ENCODE measurements at regions not wholly inside any gene's neighbourhood (a gene's known extent, or its start where the extent isn't known, plus 50 kb on each side); places are given as distances from the start of the nearest gene placed in this dataset.
A peak's percentile ranks its signal among the peaks of the same experiment; 100 is the strongest.

DNA sequence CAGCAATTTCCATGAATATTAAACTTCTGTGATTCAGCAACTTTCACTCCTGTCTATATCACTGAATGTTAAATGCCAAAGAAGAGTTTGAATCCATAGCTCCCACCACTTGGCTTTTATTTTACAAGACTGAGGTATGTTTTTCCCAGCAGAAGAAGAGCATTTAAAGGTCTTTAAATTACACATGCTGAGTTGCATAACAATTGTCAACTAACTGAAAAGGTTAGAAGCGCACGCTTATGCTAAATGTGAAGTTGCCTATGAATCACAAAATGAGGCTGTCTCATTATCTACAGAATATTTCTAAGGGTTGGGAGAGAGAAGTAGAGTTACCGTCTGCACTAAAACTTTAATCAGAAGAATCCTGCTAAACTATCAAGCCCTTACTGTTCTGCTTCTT, 1086.3 kb downstream of the FAM181B start:
- no peaks in the 10 kb centered on the region for H3K9me3 Mint-ChIP-seq
- intact Hi-C loops (cut with micrococcal nuclease), result no loop called here
- TF ChIP-seq CTCF (IDR thresholded peaks at IDR 0.05), result no peak
- DNase-seq (no peak), ATAC-seq (no peak)
- POLR2A ChIA-PET, result no interaction called here
- CTCF ChIA-PET, result interaction anchor here (0.7 kb wide), 1 partner anchor 69 kb away, joined by 3 read pairs; no protein-coding TSS in a partner anchor
- H3K4me1 Mint-ChIP-seq (ENCODE audit: low read depth), result no peaks in the 10 kb centered on the region
- H3K36me3 Mint-ChIP-seq (ENCODE audit: low read depth), result no peaks in the 10 kb centered on the region
- H3K4me3 Mint-ChIP-seq, result no peak overlapping the region
- H3K27me3 Mint-ChIP-seq, result peaks cover 17% of the 10 kb centered on the region
- no peak overlapping the region for H3K27ac Mint-ChIP-seq

GRCh38 chr11:81644239-81644840, 1089.3 kb downstream of the FAM181B start:
- Mint-ChIP-seq H3K9me3 (no peaks in the 10 kb centered on the region), H3K27me3 (peaks cover 17% of the 10 kb centered on the region), H3K4me1 (ENCODE audit: low read depth) (no peaks in the 10 kb centered on the region), H3K27ac (no peak overlapping the region), H3K36me3 (ENCODE audit: low read depth) (no peaks in the 10 kb centered on the region), H3K4me3 (no peak overlapping the region)
- POLR2A ChIA-PET, result no interaction called here
- DNase-seq (peak; percentile 16), ATAC-seq (peak; percentile 62)
- intact Hi-C loops (cut with micrococcal nuclease), result loop anchor here (2.0 to 5.0 kb wide), 2 partner anchors 584 to 1053 kb away; no protein-coding TSS in a partner anchor
- CTCF ChIA-PET, result interaction anchor here (0.6 to 2.4 kb wide), 9 partner anchors 25 to 759 kb away, joined by 3 to 13 read pairs (median 3); no protein-coding TSS in a partner anchor
- TF ChIP-seq CTCF (IDR thresholded peaks at IDR 0.05), result peak; percentile 65

DNA sequence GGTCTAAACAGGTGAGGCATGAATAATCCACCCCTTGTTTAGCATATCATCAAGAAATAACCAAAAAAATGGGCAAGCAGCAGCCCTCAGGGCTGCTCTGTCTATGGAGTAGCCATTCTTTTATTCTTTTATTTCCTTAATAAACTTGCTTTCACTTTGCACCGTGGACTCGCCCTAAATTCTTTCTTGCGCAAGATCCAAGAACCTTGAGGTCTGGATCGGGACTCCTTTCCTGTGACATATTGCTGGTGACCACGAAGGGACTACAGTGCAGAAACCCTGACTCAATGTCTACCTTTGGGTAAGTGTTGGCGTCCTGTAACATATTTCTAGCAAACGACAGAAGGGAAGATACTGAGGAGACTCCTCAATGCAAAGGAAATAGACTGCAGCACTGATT, 1099.2 kb downstream of the FAM181B start:
- peaks cover 2% of the 10 kb centered on the region for H3K27me3 Mint-ChIP-seq
- no peaks in the 10 kb centered on the region for H3K4me1 Mint-ChIP-seq (ENCODE audit: low read depth)
- TF ChIP-seq CTCF (IDR thresholded peaks at IDR 0.05), result no peak
- intact Hi-C loops (cut with micrococcal nuclease), result no loop called here
- CTCF ChIA-PET, result no interaction called here
- H3K36me3 Mint-ChIP-seq (ENCODE audit: low read depth), result no peaks in the 10 kb centered on the region
- POLR2A ChIA-PET, result no interaction called here
- no peaks in the 10 kb centered on the region for H3K9me3 Mint-ChIP-seq
- ATAC-seq (no peak), DNase-seq (no peak)
- no peak overlapping the region for H3K4me3 Mint-ChIP-seq
- H3K27ac Mint-ChIP-seq, result no peak overlapping the region

- intact Hi-C loops (cut with micrococcal nuclease), result no loop called here
- DNase-seq, result no peak
- ATAC-seq, result no peak
- Mint-ChIP-seq H3K9me3 (no peaks in the 10 kb centered on the region), H3K27me3 (no peaks in the 10 kb centered on the region), H3K4me1 (ENCODE audit: low read depth) (no peaks in the 10 kb centered on the region), H3K36me3 (ENCODE audit: low read depth) (no peaks in the 10 kb centered on the region), H3K27ac (no peak overlapping the region), H3K4me3 (no peak overlapping the region)
- POLR2A ChIA-PET, result no interaction called here
- CTCF ChIA-PET, result no interaction called here
- TF ChIP-seq CTCF (IDR thresholded peaks at IDR 0.05), result no peak
Measured at GRCh38 chr11:81602508-81602907, 1131.2 kb downstream of the FAM181B start.

GRCh38 chr11:81596704-81597103, 1137.0 kb downstream of the FAM181B start:
- ChIA-PET POLR2A (no interaction called here), CTCF (no interaction called here)
- no peak overlapping the region for H3K27ac Mint-ChIP-seq
- DNase-seq, result no peak
- H3K4me1 Mint-ChIP-seq (ENCODE audit: low read depth), result no peaks in the 10 kb centered on the region
- ATAC-seq, result no peak
- H3K9me3 Mint-ChIP-seq, result no peaks in the 10 kb centered on the region
- intact Hi-C loops (cut with micrococcal nuclease), result no loop called here
- no peak for TF ChIP-seq CTCF (IDR thresholded peaks at IDR 0.05)
- H3K36me3 Mint-ChIP-seq (ENCODE audit: low read depth), result no peaks in the 10 kb centered on the region
- H3K4me3 Mint-ChIP-seq, result no peak overlapping the region
- H3K27me3 Mint-ChIP-seq, result no peaks in the 10 kb centered on the region
